Right lobe of liver (tissue), 4 donors: ENCODE measurements at regions not wholly inside any gene's neighbourhood (a gene's known extent, or its start where the extent isn't known, plus 50 kb on each side); places are given as distances from the start of the nearest gene placed in this dataset.

ENCODE experiments used
- POLR2A ChIP-seq: fragments of 450-650 bp; IDR thresholded peaks from one replicate; pipeline ENCODE4 v1.6.1; 2017; ENCODE audit warnings: antibody characterized with exemption, mild to moderate bottlenecking
- TF ChIP-seq, protein P1 (sequence below), 4 donors: fragments of 200-600 bp in 3 of 4; fragments of 450-650 bp in 1 of 4; IDR thresholded peaks; one replicate each; pipeline versions ENCODE4 v1.5.1 to v1.8.0; 2016 to 2022; ENCODE audit warnings: antibody characterized with exemption in 4 of 4, mild to moderate bottlenecking in 2 of 4
- donor health status: DM: no; HTN: no; CAD: no.
- donor health status: DM: no; HTN: no; CAD: no.
- donor health status: DM: no; HTN: yes; CAD: no.

DNA sequence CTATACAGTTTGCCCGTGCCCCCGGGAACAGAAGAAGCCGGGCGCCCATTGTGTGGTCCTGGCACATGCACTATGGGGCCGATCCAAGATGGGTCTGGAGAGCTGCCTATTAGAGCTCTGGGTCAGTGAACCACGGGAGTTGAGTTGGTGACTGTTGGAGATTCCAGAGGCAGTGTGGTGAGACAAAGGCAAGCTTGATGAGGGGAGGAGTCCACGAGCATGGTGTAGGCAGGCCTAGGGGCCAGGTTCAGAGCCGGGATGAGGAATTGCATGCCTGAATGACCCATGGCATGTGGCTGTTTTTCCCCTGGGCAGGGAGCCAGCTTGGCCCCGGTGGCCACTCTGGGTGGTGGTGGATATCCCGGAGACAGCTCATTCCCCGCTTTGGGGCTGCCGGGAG is 84.4 kb upstream of the STC2 start:
- TF ChIP-seq, protein P1, sequence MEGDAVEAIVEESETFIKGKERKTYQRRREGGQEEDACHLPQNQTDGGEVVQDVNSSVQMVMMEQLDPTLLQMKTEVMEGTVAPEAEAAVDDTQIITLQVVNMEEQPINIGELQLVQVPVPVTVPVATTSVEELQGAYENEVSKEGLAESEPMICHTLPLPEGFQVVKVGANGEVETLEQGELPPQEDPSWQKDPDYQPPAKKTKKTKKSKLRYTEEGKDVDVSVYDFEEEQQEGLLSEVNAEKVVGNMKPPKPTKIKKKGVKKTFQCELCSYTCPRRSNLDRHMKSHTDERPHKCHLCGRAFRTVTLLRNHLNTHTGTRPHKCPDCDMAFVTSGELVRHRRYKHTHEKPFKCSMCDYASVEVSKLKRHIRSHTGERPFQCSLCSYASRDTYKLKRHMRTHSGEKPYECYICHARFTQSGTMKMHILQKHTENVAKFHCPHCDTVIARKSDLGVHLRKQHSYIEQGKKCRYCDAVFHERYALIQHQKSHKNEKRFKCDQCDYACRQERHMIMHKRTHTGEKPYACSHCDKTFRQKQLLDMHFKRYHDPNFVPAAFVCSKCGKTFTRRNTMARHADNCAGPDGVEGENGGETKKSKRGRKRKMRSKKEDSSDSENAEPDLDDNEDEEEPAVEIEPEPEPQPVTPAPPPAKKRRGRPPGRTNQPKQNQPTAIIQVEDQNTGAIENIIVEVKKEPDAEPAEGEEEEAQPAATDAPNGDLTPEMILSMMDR (IDR thresholded peaks at IDR 0.05), result no peak
- TF ChIP-seq POLR2A, result no peak
